ENCODE measurements at regions not wholly inside any gene's neighbourhood (a gene's known extent, or its start where the extent isn't known, plus 50 kb on each side); places are given as distances from the start of the nearest gene placed in this dataset.

DNA sequence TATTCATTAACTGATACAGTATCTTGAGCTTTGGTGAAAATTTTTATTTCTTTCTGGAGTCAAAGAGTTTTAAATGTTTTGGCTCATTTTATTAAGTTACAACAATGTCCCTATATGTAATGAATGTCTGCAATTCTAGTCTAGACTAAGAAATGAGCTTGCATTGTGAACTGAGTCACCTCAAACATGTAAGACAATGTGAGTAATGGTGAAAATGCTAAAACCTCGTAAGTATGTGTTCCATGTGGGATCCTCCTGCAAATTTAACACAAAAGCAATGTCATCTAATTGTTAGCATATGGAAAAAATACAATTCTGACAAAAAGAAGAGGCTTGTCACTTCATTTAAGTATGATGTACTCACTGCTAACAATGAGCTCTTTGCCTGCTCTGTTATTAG is 480.5 kb upstream of the FSTL5 start:
- Histone ChIP-seq H2AFZ (no peak overlapping the region), H3F3A (replicated peaks; ENCODE audit: low read depth) (no peaks in the 10 kb centered on the region), H3K36me3 (ENCODE audit: insufficient read depth) (no peaks in the 10 kb centered on the region), H3K27me3 (ENCODE audit: insufficient read depth) (no peaks in the 10 kb centered on the region), H3K79me2 (replicated peaks; ENCODE audit: insufficient read depth) (no peaks in the 10 kb centered on the region), H3K4me1 (ENCODE audit: insufficient read depth) (no peaks in the 10 kb centered on the region), H3K9me2 (ENCODE audit: insufficient read depth) (no peaks in the 10 kb centered on the region), H4K20me1 (replicated peaks; ENCODE audit: insufficient read depth) (no peaks in the 10 kb centered on the region), H3K4me2 (no peak overlapping the region), H3K27ac (ENCODE audit: low read depth) (no peak overlapping the region), H3K4me3 (no peak overlapping the region)
- H3K9me3 Mint-ChIP-seq: no peaks in the 10 kb centered on the region
- TF ChIP-seq NANOG (IDR thresholded peaks at IDR 0.05; ENCODE audit: borderline replicate concordance) (no peak), STAT1 (IDR thresholded peaks at IDR 0.05; ENCODE audit: unreplicated experiment) (no peak), JUNB (IDR thresholded peaks at IDR 0.05; ENCODE audit: unreplicated experiment) (no peak), EZH2phosphoT487 (IDR thresholded peaks at IDR 0.05; ENCODE audit: unreplicated experiment) (no peak), EZH2 (IDR thresholded peaks at IDR 0.05; ENCODE audit: low read depth, unreplicated experiment) (no peak), POLR2AphosphoS5 (IDR thresholded peaks at IDR 0.05; ENCODE audit: low read depth) (no peak), ZNF114 (CRISPR knock-in tag; IDR thresholded peaks at IDR 0.05) (no peak), ZNF331 (CRISPR knock-in tag; IDR thresholded peaks at IDR 0.05; ENCODE audit: low read depth) (no peak), CREB1 (CRISPR knock-in tag; IDR thresholded peaks at IDR 0.05; ENCODE audit: low read depth) (no peak)
- TF ChIP-seq, protein P1, sequence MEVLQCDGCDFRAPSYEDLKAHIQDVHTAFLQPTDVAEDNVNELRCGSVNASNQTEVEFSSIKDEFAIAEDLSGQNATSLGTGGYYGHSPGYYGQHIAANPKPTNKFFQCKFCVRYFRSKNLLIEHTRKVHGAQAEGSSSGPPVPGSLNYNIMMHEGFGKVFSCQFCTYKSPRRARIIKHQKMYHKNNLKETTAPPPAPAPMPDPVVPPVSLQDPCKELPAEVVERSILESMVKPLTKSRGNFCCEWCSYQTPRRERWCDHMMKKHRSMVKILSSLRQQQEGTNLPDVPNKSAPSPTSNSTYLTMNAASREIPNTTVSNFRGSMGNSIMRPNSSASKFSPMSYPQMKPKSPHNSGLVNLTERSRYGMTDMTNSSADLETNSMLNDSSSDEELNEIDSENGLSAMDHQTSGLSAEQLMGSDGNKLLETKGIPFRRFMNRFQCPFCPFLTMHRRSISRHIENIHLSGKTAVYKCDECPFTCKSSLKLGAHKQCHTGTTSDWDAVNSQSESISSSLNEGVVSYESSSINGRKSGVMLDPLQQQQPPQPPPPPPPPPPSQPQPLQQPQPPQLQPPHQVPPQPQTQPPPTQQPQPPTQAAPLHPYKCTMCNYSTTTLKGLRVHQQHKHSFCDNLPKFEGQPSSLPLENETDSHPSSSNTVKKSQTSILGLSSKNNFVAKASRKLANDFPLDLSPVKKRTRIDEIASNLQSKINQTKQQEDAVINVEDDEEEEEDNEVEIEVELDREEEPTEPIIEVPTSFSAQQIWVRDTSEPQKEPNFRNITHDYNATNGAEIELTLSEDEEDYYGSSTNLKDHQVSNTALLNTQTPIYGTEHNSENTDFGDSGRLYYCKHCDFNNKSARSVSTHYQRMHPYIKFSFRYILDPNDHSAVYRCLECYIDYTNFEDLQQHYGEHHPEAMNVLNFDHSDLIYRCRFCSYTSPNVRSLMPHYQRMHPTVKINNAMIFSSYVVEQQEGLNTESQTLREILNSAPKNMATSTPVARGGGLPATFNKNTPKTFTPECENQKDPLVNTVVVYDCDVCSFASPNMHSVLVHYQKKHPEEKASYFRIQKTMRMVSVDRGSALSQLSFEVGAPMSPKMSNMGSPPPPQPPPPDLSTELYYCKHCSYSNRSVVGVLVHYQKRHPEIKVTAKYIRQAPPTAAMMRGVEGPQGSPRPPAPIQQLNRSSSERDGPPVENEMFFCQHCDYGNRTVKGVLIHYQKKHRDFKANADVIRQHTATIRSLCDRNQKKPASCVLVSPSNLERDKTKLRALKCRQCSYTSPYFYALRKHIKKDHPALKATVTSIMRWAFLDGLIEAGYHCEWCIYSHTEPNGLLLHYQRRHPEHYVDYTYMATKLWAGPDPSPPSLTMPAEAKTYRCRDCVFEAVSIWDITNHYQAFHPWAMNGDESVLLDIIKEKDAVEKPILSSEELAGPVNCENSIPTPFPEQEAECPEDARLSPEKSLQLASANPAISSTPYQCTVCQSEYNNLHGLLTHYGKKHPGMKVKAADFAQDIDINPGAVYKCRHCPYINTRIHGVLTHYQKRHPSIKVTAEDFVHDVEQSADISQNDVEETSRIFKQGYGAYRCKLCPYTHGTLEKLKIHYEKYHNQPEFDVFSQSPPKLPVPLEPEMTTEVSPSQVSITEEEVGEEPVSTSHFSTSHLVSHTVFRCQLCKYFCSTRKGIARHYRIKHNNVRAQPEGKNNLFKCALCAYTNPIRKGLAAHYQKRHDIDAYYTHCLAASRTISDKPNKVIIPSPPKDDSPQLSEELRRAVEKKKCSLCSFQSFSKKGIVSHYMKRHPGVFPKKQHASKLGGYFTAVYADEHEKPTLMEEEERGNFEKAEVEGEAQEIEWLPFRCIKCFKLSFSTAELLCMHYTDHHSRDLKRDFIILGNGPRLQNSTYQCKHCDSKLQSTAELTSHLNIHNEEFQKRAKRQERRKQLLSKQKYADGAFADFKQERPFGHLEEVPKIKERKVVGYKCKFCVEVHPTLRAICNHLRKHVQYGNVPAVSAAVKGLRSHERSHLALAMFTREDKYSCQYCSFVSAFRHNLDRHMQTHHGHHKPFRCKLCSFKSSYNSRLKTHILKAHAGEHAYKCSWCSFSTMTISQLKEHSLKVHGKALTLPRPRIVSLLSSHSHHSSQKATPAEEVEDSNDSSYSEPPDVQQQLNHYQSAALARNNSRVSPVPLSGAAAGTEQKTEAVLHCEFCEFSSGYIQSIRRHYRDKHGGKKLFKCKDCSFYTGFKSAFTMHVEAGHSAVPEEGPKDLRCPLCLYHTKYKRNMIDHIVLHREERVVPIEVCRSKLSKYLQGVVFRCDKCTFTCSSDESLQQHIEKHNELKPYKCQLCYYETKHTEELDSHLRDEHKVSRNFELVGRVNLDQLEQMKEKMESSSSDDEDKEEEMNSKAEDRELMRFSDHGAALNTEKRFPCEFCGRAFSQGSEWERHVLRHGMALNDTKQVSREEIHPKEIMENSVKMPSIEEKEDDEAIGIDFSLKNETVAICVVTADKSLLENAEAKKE (CRISPR knock-in tag; IDR thresholded peaks at IDR 0.05): no peak
- TF ChIP-seq, protein P2, sequence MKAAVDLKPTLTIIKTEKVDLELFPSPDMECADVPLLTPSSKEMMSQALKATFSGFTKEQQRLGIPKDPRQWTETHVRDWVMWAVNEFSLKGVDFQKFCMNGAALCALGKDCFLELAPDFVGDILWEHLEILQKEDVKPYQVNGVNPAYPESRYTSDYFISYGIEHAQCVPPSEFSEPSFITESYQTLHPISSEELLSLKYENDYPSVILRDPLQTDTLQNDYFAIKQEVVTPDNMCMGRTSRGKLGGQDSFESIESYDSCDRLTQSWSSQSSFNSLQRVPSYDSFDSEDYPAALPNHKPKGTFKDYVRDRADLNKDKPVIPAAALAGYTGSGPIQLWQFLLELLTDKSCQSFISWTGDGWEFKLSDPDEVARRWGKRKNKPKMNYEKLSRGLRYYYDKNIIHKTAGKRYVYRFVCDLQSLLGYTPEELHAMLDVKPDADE (IDR thresholded peaks at IDR 0.05): no peak
- TF ChIP-seq, protein P3, sequence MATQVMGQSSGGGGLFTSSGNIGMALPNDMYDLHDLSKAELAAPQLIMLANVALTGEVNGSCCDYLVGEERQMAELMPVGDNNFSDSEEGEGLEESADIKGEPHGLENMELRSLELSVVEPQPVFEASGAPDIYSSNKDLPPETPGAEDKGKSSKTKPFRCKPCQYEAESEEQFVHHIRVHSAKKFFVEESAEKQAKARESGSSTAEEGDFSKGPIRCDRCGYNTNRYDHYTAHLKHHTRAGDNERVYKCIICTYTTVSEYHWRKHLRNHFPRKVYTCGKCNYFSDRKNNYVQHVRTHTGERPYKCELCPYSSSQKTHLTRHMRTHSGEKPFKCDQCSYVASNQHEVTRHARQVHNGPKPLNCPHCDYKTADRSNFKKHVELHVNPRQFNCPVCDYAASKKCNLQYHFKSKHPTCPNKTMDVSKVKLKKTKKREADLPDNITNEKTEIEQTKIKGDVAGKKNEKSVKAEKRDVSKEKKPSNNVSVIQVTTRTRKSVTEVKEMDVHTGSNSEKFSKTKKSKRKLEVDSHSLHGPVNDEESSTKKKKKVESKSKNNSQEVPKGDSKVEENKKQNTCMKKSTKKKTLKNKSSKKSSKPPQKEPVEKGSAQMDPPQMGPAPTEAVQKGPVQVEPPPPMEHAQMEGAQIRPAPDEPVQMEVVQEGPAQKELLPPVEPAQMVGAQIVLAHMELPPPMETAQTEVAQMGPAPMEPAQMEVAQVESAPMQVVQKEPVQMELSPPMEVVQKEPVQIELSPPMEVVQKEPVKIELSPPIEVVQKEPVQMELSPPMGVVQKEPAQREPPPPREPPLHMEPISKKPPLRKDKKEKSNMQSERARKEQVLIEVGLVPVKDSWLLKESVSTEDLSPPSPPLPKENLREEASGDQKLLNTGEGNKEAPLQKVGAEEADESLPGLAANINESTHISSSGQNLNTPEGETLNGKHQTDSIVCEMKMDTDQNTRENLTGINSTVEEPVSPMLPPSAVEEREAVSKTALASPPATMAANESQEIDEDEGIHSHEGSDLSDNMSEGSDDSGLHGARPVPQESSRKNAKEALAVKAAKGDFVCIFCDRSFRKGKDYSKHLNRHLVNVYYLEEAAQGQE (IDR thresholded peaks at IDR 0.05; ENCODE audit: unreplicated experiment): no peak
- TF ChIP-seq, protein P4, sequence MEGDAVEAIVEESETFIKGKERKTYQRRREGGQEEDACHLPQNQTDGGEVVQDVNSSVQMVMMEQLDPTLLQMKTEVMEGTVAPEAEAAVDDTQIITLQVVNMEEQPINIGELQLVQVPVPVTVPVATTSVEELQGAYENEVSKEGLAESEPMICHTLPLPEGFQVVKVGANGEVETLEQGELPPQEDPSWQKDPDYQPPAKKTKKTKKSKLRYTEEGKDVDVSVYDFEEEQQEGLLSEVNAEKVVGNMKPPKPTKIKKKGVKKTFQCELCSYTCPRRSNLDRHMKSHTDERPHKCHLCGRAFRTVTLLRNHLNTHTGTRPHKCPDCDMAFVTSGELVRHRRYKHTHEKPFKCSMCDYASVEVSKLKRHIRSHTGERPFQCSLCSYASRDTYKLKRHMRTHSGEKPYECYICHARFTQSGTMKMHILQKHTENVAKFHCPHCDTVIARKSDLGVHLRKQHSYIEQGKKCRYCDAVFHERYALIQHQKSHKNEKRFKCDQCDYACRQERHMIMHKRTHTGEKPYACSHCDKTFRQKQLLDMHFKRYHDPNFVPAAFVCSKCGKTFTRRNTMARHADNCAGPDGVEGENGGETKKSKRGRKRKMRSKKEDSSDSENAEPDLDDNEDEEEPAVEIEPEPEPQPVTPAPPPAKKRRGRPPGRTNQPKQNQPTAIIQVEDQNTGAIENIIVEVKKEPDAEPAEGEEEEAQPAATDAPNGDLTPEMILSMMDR (conservative IDR thresholded peaks at IDR 0.05; ENCODE audit: low read depth in 2 of 2): no peak
- ATAC-seq: no peak
- H3K27me3 Mint-ChIP-seq (ENCODE audit: insufficient read depth, low read depth, poor library complexity): peaks cover 3% of the 10 kb centered on the region
- no peaks in the 10 kb centered on the region for H3K36me3 Mint-ChIP-seq (ENCODE audit: low read depth)
- no peak overlapping the region for H3K27ac Mint-ChIP-seq
- H3K4me3 Mint-ChIP-seq: no peak overlapping the region
- DNase-seq (ENCODE audit: low spot score): no peak
- H3K4me1 Mint-ChIP-seq: peaks cover 2% of the 10 kb centered on the region; the same call in 1 of the 3 replicates
